ENCODE measurements at regions not wholly inside any gene's neighbourhood (a gene's known extent, or its start where the extent isn't known, plus 50 kb on each side); places are given as distances from the start of the nearest gene placed in this dataset.

- no peak overlapping the region for H3K27ac ChIP-seq
- H3K9me3 ChIP-seq: peaks cover 0 to 28% (median 8%) of the 10 kb centered on the region in 4 donors
- no peaks in the 10 kb centered on the region for H3K27me3 ChIP-seq
- TF ChIP-seq CTCF (IDR thresholded peaks at IDR 0.05) (no peak), POLR2A (IDR thresholded peaks at IDR 0.05) (no peak), EP300 (IDR thresholded peaks at IDR 0.05) (no peak)
- DNase-seq (ENCODE audit: low spot score in 2 of 2): no peak
- no peaks in the 10 kb centered on the region for H3K36me3 ChIP-seq
- H3K4me1 ChIP-seq: peaks cover 0 to 7% (median 0%) of the 10 kb centered on the region in 4 donors
- H3K4me3 ChIP-seq: no peak overlapping the region
- WGBS, 2 donors: 92 to 96% methylated on average over 14 to 18 of the region's 18 CpGs
Observed at GRCh38 chr4:124462954-124463828, 249.3 kb downstream of the ANKRD50 start.

GRCh38 chr4:124464836-124465235, 247.7 kb downstream of the ANKRD50 start:
- H3K27ac ChIP-seq: no peak overlapping the region
- WGBS, 2 donors: 65 to 67% methylated on average over 1 of the region's 1 CpG
- no peak for TF ChIP-seq POLR2A (IDR thresholded peaks at IDR 0.05)
- TF ChIP-seq CTCF (IDR thresholded peaks at IDR 0.05): no peak
- no peak for TF ChIP-seq EP300 (IDR thresholded peaks at IDR 0.05)

GRCh38 chr4:124468360-124468759, 244.2 kb downstream of the ANKRD50 start:
- no peak for DNase-seq (ENCODE audit: low spot score in 2 of 2)
- H3K27me3 ChIP-seq: no peaks in the 10 kb centered on the region
- TF ChIP-seq CTCF (IDR thresholded peaks at IDR 0.05): no peak
- no peak for TF ChIP-seq POLR2A (IDR thresholded peaks at IDR 0.05)
- TF ChIP-seq EP300 (IDR thresholded peaks at IDR 0.05): no peak
- H3K4me1 ChIP-seq: no peaks in the 10 kb centered on the region
- H3K27ac ChIP-seq: no peak overlapping the region
- 75 to 76% methylated on average over 7 of the region's 7 CpGs for WGBS, 2 donors
- peaks cover 0 to 23% (median 1%) of the 10 kb centered on the region in 4 donors for H3K9me3 ChIP-seq
- no peak overlapping the region for H3K4me3 ChIP-seq
- no peaks in the 10 kb centered on the region for H3K36me3 ChIP-seq

More at GRCh38 chr4:124464836-124465235, 247.7 kb downstream of the ANKRD50 start:
- Histone ChIP-seq H3K4me1 (peaks cover 0 to 3% (median 0%) of the 10 kb centered on the region in 4 donors), H3K4me3 (no peak overlapping the region), H3K27me3 (no peaks in the 10 kb centered on the region), H3K36me3 (no peaks in the 10 kb centered on the region), H3K9me3 (peaks cover 0 to 28% (median 8%) of the 10 kb centered on the region in 4 donors)
- no peak for DNase-seq (ENCODE audit: low spot score in 2 of 2)

- no peak overlapping the region for H3K27ac ChIP-seq
- no peak for DNase-seq (ENCODE audit: low spot score in 2 of 2)
- H3K4me1 ChIP-seq: no peaks in the 10 kb centered on the region
- no peaks in the 10 kb centered on the region for H3K27me3 ChIP-seq
- H3K36me3 ChIP-seq: no peaks in the 10 kb centered on the region
- H3K4me3 ChIP-seq: no peak overlapping the region
- no peak for TF ChIP-seq EP300 (IDR thresholded peaks at IDR 0.05)
- no peak for TF ChIP-seq POLR2A (IDR thresholded peaks at IDR 0.05)
- no peak for TF ChIP-seq CTCF (IDR thresholded peaks at IDR 0.05)
- peaks cover 0 to 29% (median 1%) of the 10 kb centered on the region in 4 donors for H3K9me3 ChIP-seq
Observed at GRCh38 chr4:124469981-124470380, 242.6 kb downstream of the ANKRD50 start.

- no peaks in the 10 kb centered on the region for H3K27me3 ChIP-seq
- no peaks in the 10 kb centered on the region for H3K36me3 ChIP-seq
- no peak overlapping the region for H3K27ac ChIP-seq
- peaks cover 0 to 4% (median 0%) of the 10 kb centered on the region in 4 donors for H3K4me1 ChIP-seq
- peaks cover 0 to 9% (median 0%) of the 10 kb centered on the region in 4 donors for H3K9me3 ChIP-seq
- no peak overlapping the region for H3K4me3 ChIP-seq
- 7 to 15% methylated on average over 1 of the region's 1 CpG for WGBS, 2 donors
- TF ChIP-seq EP300 (IDR thresholded peaks at IDR 0.05) (no peak), CTCF (IDR thresholded peaks at IDR 0.05) (no peak), POLR2A (IDR thresholded peaks at IDR 0.05) (no peak)
- DNase-seq (ENCODE audit: low spot score in 2 of 2): no peak
Observed at GRCh38 chr4:124478470-124478869, 234.1 kb downstream of the ANKRD50 start.
